GM23338 (cell line): ENCODE measurements at regions not wholly inside any gene's neighbourhood (a gene's known extent, or its start where the extent isn't known, plus 50 kb on each side); places are given as distances from the start of the nearest gene placed in this dataset.

Experiments used
- ATAC-seq: fragments of 200-7000 bp; cut with Tn5 transposase; 3 replicates; pipeline ENCODE4 v1.9.1; 2020
- DNase-seq: peaks from one replicate; pipeline ENCODE4 v3.0.0-alpha.2; 2015; ENCODE audit warnings: low spot score
- H2AFZ ChIP-seq: fragments of 200-600 bp; sonication (generic); 2 replicates; pipeline ENCODE4 v1.8.0; 2016; ENCODE audit warnings: antibody characterized with exemption, mild to moderate bottlenecking, moderate library complexity
- H3F3A ChIP-seq: fragments of 200-600 bp; sonication (generic); replicated peaks from 2 replicates; pipeline ENCODE4 v1.8.0; 2017; ENCODE audit warnings: antibody characterized with exemption, mixed run types, low read depth
- H3K27ac ChIP-seq: fragments of 200-600 bp; sonication (generic); 2 replicates; pipeline ENCODE4 v1.6.1; 2016; ENCODE audit warnings: low read depth
- H3K27me3 ChIP-seq: fragments of 200-600 bp; sonication (generic); 2 replicates; pipeline ENCODE4 v1.8.0; 2016; ENCODE audit warnings: mild to moderate bottlenecking, mixed run types, moderate library complexity; ENCODE audit not compliant: insufficient read depth
- H3K36me3 ChIP-seq: fragments of 200-600 bp; sonication (generic); 2 replicates; pipeline ENCODE4 v1.8.0; 2016; ENCODE audit warnings: mild to moderate bottlenecking; ENCODE audit not compliant: insufficient read depth
- H3K4me1 ChIP-seq: fragments of 200-600 bp; sonication (generic); 2 replicates; pipeline ENCODE4 v1.8.0; 2016; ENCODE audit warnings: mild to moderate bottlenecking, moderate library complexity; ENCODE audit not compliant: insufficient read depth
- H3K4me2 ChIP-seq: fragments of 200-600 bp; sonication (generic); 2 replicates; pipeline ENCODE4 v1.7.1; 2017; ENCODE audit warnings: mixed run types
- H3K4me3 ChIP-seq: fragments of 200-600 bp; sonication (generic); 2 replicates; pipeline ENCODE4 v1.6.1; 2016; ENCODE audit warnings: mixed run types
- H3K79me2 ChIP-seq: fragments of 200-600 bp; sonication (generic); replicated peaks from 2 replicates; pipeline ENCODE4 v1.8.0; 2017; ENCODE audit warnings: mild to moderate bottlenecking; ENCODE audit not compliant: insufficient read depth
- H3K9me2 ChIP-seq: fragments of 200-600 bp; sonication (generic); 2 replicates; pipeline ENCODE4 v1.8.0; 2017; ENCODE audit not compliant: insufficient read depth
- H4K20me1 ChIP-seq: fragments of 200-600 bp; sonication (generic); replicated peaks from 2 replicates; pipeline ENCODE4 v1.8.0; 2017; ENCODE audit warnings: mild to moderate bottlenecking; ENCODE audit not compliant: insufficient read depth
- H3K27ac Mint-ChIP-seq: 2 replicates; pipeline ENCODE4 v1.8.0; 2020; ENCODE audit warnings: inconsistent platforms, mild to moderate bottlenecking, moderate library complexity, mixed read lengths
- H3K27me3 Mint-ChIP-seq: 3 replicates; pipeline ENCODE4 v1.8.0; 2022; ENCODE audit warnings: low read depth, mild to moderate bottlenecking, moderate library complexity, mixed read lengths, inconsistent platforms; ENCODE audit not compliant: insufficient read depth, poor library complexity
- H3K36me3 Mint-ChIP-seq: 3 replicates; pipeline ENCODE4 v1.8.0; 2021; ENCODE audit warnings: low read depth, mild to moderate bottlenecking, inconsistent platforms, moderate library complexity, mixed read lengths
- H3K4me1 Mint-ChIP-seq: 3 replicates; pipeline ENCODE4 v1.8.0; 2020; ENCODE audit warnings: mild to moderate bottlenecking, inconsistent platforms, mixed read lengths
- H3K4me3 Mint-ChIP-seq: 3 replicates; pipeline ENCODE4 v1.8.0; 2021; ENCODE audit warnings: moderate library complexity, mild to moderate bottlenecking, inconsistent platforms, mixed read lengths
- H3K9me3 Mint-ChIP-seq: 3 replicates; pipeline ENCODE4 v1.8.0; 2020; ENCODE audit warnings: moderate library complexity, mild to moderate bottlenecking, inconsistent platforms, mixed read lengths
- CREB1 ChIP-seq: fragments of 250-450 bp; sonication (Bioruptor Pico); IDR thresholded peaks from 2 replicates; pipeline ENCODE4 v1.5.0; 2020; ENCODE audit warnings: low read depth, mild to moderate bottlenecking, moderate library complexity
- EZH2 ChIP-seq: fragments of 200-600 bp; sonication (generic); IDR thresholded peaks from one replicate; pipeline ENCODE4 v1.8.0; 2017; ENCODE audit warnings: antibody characterized with exemption, mild to moderate bottlenecking, low read depth; ENCODE audit not compliant: unreplicated experiment
- EZH2phosphoT487 ChIP-seq: fragments of 200-600 bp; sonication (generic); IDR thresholded peaks from one replicate; pipeline ENCODE4 v1.8.1; 2018; ENCODE audit warnings: antibody characterized with exemption; ENCODE audit not compliant: unreplicated experiment
- JUNB ChIP-seq: IDR thresholded peaks from one replicate; pipeline ENCODE4 v1.6.1; 2016; ENCODE audit warnings: antibody characterized with exemption; ENCODE audit not compliant: unreplicated experiment
- NANOG ChIP-seq: IDR thresholded peaks from 2 replicates; pipeline ENCODE4 v1.6.1; 2016; ENCODE audit warnings: antibody characterized with exemption, borderline replicate concordance
- POLR2AphosphoS5 ChIP-seq: IDR thresholded peaks from 2 replicates; pipeline ENCODE4 v1.6.1; 2016; ENCODE audit warnings: antibody characterized with exemption, low read depth
- STAT1 ChIP-seq: IDR thresholded peaks from one replicate; pipeline ENCODE4 v1.6.1; 2016; ENCODE audit warnings: antibody characterized with exemption; ENCODE audit not compliant: unreplicated experiment
- ZNF114 ChIP-seq: fragments of 250-450 bp; sonication (Bioruptor Pico); IDR thresholded peaks from 2 replicates; pipeline ENCODE4 v1.5.0; 2020; ENCODE audit warnings: mild to moderate bottlenecking, moderate library complexity
- ZNF331 ChIP-seq: fragments of 250-450 bp; sonication (Bioruptor Pico); IDR thresholded peaks from 2 replicates; pipeline ENCODE4 v1.5.0; 2020; ENCODE audit warnings: low read depth, mild to moderate bottlenecking, moderate library complexity
- TF ChIP-seq, protein P1 (sequence below): IDR thresholded peaks from 2 replicates; pipeline ENCODE4 v1.6.1; 2016; ENCODE audit warnings: antibody characterized with exemption
- TF ChIP-seq, protein P2 (sequence below): IDR thresholded peaks from one replicate; pipeline ENCODE4 v1.6.1; 2018; ENCODE audit warnings: antibody characterized with exemption; ENCODE audit not compliant: unreplicated experiment
- TF ChIP-seq, protein P3 (sequence below): fragments of 250-450 bp; sonication (Bioruptor Pico); IDR thresholded peaks from 2 replicates; pipeline ENCODE4 v1.5.0; 2020; ENCODE audit warnings: mild to moderate bottlenecking, moderate library complexity
- TF ChIP-seq, protein P4 (sequence below), 2 experiments: fragments of 200-600 bp in 1 of 2; sonication (generic) in 1 of 2; conservative IDR thresholded peaks; 2 replicates each; pipeline versions ENCODE4 v1.5.1 to v1.6.1; 2016 to 2017; ENCODE audit warnings: antibody characterized with exemption in 2 of 2, low read depth in 2 of 2, mild to moderate bottlenecking in 2 of 2, moderate library complexity in 1 of 2

- Histone ChIP-seq H4K20me1 (no peaks in the 10 kb centered on the region), H3K9me2 (no peaks in the 10 kb centered on the region), H3K27me3 (no peaks in the 10 kb centered on the region), H3K4me2 (no peak overlapping the region), H3K36me3 (no peaks in the 10 kb centered on the region), H3K4me1 (peaks cover 24% of the 10 kb centered on the region), H3F3A (no peaks in the 10 kb centered on the region), H3K79me2 (no peaks in the 10 kb centered on the region), H3K4me3 (no peak overlapping the region), H3K27ac (no peak overlapping the region), H2AFZ (no peak overlapping the region)
- no peak overlapping the region for H3K27ac Mint-ChIP-seq
- no peak for TF ChIP-seq POLR2AphosphoS5
- TF ChIP-seq NANOG, result no peak
- no peak for TF ChIP-seq EZH2
- TF ChIP-seq ZNF331, result no peak
- TF ChIP-seq, protein P1, sequence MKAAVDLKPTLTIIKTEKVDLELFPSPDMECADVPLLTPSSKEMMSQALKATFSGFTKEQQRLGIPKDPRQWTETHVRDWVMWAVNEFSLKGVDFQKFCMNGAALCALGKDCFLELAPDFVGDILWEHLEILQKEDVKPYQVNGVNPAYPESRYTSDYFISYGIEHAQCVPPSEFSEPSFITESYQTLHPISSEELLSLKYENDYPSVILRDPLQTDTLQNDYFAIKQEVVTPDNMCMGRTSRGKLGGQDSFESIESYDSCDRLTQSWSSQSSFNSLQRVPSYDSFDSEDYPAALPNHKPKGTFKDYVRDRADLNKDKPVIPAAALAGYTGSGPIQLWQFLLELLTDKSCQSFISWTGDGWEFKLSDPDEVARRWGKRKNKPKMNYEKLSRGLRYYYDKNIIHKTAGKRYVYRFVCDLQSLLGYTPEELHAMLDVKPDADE, result no peak
- no peak for TF ChIP-seq JUNB
- TF ChIP-seq, protein P2, sequence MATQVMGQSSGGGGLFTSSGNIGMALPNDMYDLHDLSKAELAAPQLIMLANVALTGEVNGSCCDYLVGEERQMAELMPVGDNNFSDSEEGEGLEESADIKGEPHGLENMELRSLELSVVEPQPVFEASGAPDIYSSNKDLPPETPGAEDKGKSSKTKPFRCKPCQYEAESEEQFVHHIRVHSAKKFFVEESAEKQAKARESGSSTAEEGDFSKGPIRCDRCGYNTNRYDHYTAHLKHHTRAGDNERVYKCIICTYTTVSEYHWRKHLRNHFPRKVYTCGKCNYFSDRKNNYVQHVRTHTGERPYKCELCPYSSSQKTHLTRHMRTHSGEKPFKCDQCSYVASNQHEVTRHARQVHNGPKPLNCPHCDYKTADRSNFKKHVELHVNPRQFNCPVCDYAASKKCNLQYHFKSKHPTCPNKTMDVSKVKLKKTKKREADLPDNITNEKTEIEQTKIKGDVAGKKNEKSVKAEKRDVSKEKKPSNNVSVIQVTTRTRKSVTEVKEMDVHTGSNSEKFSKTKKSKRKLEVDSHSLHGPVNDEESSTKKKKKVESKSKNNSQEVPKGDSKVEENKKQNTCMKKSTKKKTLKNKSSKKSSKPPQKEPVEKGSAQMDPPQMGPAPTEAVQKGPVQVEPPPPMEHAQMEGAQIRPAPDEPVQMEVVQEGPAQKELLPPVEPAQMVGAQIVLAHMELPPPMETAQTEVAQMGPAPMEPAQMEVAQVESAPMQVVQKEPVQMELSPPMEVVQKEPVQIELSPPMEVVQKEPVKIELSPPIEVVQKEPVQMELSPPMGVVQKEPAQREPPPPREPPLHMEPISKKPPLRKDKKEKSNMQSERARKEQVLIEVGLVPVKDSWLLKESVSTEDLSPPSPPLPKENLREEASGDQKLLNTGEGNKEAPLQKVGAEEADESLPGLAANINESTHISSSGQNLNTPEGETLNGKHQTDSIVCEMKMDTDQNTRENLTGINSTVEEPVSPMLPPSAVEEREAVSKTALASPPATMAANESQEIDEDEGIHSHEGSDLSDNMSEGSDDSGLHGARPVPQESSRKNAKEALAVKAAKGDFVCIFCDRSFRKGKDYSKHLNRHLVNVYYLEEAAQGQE, result no peak
- TF ChIP-seq EZH2phosphoT487, result no peak
- TF ChIP-seq ZNF114, result no peak
- TF ChIP-seq, protein P3, sequence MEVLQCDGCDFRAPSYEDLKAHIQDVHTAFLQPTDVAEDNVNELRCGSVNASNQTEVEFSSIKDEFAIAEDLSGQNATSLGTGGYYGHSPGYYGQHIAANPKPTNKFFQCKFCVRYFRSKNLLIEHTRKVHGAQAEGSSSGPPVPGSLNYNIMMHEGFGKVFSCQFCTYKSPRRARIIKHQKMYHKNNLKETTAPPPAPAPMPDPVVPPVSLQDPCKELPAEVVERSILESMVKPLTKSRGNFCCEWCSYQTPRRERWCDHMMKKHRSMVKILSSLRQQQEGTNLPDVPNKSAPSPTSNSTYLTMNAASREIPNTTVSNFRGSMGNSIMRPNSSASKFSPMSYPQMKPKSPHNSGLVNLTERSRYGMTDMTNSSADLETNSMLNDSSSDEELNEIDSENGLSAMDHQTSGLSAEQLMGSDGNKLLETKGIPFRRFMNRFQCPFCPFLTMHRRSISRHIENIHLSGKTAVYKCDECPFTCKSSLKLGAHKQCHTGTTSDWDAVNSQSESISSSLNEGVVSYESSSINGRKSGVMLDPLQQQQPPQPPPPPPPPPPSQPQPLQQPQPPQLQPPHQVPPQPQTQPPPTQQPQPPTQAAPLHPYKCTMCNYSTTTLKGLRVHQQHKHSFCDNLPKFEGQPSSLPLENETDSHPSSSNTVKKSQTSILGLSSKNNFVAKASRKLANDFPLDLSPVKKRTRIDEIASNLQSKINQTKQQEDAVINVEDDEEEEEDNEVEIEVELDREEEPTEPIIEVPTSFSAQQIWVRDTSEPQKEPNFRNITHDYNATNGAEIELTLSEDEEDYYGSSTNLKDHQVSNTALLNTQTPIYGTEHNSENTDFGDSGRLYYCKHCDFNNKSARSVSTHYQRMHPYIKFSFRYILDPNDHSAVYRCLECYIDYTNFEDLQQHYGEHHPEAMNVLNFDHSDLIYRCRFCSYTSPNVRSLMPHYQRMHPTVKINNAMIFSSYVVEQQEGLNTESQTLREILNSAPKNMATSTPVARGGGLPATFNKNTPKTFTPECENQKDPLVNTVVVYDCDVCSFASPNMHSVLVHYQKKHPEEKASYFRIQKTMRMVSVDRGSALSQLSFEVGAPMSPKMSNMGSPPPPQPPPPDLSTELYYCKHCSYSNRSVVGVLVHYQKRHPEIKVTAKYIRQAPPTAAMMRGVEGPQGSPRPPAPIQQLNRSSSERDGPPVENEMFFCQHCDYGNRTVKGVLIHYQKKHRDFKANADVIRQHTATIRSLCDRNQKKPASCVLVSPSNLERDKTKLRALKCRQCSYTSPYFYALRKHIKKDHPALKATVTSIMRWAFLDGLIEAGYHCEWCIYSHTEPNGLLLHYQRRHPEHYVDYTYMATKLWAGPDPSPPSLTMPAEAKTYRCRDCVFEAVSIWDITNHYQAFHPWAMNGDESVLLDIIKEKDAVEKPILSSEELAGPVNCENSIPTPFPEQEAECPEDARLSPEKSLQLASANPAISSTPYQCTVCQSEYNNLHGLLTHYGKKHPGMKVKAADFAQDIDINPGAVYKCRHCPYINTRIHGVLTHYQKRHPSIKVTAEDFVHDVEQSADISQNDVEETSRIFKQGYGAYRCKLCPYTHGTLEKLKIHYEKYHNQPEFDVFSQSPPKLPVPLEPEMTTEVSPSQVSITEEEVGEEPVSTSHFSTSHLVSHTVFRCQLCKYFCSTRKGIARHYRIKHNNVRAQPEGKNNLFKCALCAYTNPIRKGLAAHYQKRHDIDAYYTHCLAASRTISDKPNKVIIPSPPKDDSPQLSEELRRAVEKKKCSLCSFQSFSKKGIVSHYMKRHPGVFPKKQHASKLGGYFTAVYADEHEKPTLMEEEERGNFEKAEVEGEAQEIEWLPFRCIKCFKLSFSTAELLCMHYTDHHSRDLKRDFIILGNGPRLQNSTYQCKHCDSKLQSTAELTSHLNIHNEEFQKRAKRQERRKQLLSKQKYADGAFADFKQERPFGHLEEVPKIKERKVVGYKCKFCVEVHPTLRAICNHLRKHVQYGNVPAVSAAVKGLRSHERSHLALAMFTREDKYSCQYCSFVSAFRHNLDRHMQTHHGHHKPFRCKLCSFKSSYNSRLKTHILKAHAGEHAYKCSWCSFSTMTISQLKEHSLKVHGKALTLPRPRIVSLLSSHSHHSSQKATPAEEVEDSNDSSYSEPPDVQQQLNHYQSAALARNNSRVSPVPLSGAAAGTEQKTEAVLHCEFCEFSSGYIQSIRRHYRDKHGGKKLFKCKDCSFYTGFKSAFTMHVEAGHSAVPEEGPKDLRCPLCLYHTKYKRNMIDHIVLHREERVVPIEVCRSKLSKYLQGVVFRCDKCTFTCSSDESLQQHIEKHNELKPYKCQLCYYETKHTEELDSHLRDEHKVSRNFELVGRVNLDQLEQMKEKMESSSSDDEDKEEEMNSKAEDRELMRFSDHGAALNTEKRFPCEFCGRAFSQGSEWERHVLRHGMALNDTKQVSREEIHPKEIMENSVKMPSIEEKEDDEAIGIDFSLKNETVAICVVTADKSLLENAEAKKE, result no peak
- TF ChIP-seq, protein P4, sequence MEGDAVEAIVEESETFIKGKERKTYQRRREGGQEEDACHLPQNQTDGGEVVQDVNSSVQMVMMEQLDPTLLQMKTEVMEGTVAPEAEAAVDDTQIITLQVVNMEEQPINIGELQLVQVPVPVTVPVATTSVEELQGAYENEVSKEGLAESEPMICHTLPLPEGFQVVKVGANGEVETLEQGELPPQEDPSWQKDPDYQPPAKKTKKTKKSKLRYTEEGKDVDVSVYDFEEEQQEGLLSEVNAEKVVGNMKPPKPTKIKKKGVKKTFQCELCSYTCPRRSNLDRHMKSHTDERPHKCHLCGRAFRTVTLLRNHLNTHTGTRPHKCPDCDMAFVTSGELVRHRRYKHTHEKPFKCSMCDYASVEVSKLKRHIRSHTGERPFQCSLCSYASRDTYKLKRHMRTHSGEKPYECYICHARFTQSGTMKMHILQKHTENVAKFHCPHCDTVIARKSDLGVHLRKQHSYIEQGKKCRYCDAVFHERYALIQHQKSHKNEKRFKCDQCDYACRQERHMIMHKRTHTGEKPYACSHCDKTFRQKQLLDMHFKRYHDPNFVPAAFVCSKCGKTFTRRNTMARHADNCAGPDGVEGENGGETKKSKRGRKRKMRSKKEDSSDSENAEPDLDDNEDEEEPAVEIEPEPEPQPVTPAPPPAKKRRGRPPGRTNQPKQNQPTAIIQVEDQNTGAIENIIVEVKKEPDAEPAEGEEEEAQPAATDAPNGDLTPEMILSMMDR (conservative IDR thresholded peaks at IDR 0.05; ENCODE audit: low read depth in 2 of 2), result no peak
- no peak for TF ChIP-seq STAT1
- no peak for TF ChIP-seq CREB1 (CRISPR knock-in tag)
- no peaks in the 10 kb centered on the region for H3K36me3 Mint-ChIP-seq
- H3K9me3 Mint-ChIP-seq, result no peaks in the 10 kb centered on the region; the same call in 2 of the 3 replicates
- H3K4me1 Mint-ChIP-seq, result peaks cover 28% of the 10 kb centered on the region
- H3K4me3 Mint-ChIP-seq, result no peak overlapping the region
- DNase-seq (no peak), ATAC-seq (no peak)
- H3K27me3 Mint-ChIP-seq, result peaks cover 3% of the 10 kb centered on the region
These were observed 350.9 kb upstream of the ADGRL2 start for GRCh38 chr1:81449786-81450185.
